ENCODE measurements at regions not wholly inside any gene's neighbourhood (a gene's known extent, or its start where the extent isn't known, plus 50 kb on each side); places are given as distances from the start of the nearest gene placed in this dataset.

GRCh38 chr1:73772941-73773340 is 425.0 kb downstream of the LRRIQ3 start:
- no peaks in the 10 kb centered on the region for H3K27me3 ChIP-seq (ENCODE audit: insufficient read depth, low read length, poor library complexity)
- no peaks in the 10 kb centered on the region for H3K79me2 ChIP-seq (ENCODE audit: insufficient read depth, low read length)
- no peak for TF ChIP-seq EZH2 (IDR thresholded peaks at IDR 0.05; ENCODE audit: borderline replicate concordance, low read depth, low read length, severe bottlenecking)
- TF ChIP-seq, protein P1, sequence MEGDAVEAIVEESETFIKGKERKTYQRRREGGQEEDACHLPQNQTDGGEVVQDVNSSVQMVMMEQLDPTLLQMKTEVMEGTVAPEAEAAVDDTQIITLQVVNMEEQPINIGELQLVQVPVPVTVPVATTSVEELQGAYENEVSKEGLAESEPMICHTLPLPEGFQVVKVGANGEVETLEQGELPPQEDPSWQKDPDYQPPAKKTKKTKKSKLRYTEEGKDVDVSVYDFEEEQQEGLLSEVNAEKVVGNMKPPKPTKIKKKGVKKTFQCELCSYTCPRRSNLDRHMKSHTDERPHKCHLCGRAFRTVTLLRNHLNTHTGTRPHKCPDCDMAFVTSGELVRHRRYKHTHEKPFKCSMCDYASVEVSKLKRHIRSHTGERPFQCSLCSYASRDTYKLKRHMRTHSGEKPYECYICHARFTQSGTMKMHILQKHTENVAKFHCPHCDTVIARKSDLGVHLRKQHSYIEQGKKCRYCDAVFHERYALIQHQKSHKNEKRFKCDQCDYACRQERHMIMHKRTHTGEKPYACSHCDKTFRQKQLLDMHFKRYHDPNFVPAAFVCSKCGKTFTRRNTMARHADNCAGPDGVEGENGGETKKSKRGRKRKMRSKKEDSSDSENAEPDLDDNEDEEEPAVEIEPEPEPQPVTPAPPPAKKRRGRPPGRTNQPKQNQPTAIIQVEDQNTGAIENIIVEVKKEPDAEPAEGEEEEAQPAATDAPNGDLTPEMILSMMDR (IDR thresholded peaks at IDR 0.05; ENCODE audit: borderline replicate concordance, extremely low read depth, low read length, poor library complexity, severe bottlenecking), result no peak
- H4K20me1 ChIP-seq (ENCODE audit: insufficient read depth, low read length), result no peaks in the 10 kb centered on the region
- no peak overlapping the region for H3K4me2 ChIP-seq (ENCODE audit: insufficient read depth, low read length)
- H3K27ac ChIP-seq (ENCODE audit: low read length), result no peak overlapping the region
- H3K9ac ChIP-seq (ENCODE audit: low read depth, low read length), result no peak overlapping the region
- DNase-seq, result no peak
- H3K9me3 ChIP-seq (ENCODE audit: insufficient read depth, low read length, severe bottlenecking), result peaks cover 4% of the 10 kb centered on the region
- H3K4me1 ChIP-seq (ENCODE audit: insufficient read depth, low read length), result no peaks in the 10 kb centered on the region
- no peak for ATAC-seq (ENCODE audit: insufficient read depth, low read depth)
- H3K4me3 ChIP-seq (ENCODE audit: low read depth in 1 of 2, low read length in 2 of 2), result no peak overlapping the region
- H2AFZ ChIP-seq (ENCODE audit: low read depth, low read length), result no peak overlapping the region
- no peaks in the 10 kb centered on the region for H3K36me3 ChIP-seq (ENCODE audit: insufficient read depth, low read length)

DNA sequence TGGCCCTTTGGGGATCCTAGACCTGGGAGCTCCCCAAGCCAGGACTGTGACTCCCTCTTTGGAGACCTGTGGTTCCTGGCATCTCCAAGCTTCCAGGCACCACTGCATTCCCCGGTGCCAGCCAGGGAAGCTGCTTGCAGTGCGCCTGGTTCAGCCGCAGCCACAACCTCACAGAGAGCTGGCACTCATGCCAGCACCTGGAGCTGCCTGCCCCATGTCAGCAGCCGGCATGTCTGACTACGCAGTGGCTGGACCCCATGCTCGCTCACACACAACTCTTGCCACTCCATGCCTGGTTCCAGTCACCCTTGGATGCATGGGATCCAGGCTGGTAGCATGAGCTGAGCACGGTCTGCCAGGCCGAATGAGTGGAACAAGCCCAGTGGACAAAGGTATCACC is 426.6 kb downstream of the LRRIQ3 start:
- Histone ChIP-seq H3K9me3 (ENCODE audit: insufficient read depth, low read length, severe bottlenecking) (peaks cover 4% of the 10 kb centered on the region), H2AFZ (ENCODE audit: low read depth, low read length) (no peak overlapping the region)

DNA sequence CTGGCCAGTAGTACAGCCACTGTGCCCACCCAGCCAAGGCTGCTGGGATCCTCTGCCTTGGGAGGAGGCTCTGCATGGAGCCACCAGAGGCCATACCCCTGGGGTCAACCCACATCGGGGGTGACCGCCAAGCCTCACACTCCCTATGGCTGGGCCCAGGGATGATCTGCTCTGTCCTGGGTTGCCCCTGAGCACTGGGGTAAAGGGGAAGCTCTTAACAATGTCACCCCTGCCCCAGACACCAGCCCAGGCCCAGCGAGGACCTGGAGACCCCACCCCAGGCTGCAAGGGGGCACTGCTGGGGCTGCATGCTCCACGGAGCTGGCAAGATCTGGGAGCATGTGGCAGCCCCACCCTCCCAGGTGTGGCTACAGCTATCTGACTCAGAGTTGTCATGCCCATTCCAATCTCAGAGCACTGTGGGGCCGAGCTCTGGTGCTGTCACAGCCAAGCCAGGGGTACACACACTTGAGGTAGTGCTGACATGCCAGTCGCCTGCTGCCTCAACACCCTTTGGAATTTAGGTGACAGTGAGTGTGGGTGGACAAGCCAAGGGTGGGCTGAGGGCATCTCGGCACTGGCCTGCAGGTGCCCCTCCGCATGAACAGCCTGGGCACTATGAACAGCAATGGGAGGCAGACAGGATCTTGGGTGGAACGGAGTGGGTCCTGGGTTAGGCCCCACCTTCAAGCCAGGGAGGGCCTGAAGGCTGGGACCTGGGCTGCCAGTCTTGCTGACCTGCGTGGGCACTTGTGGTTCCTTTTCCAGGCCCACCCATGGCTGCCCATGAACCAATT is 427.7 kb downstream of the LRRIQ3 start:
- Histone ChIP-seq H3K9me3 (ENCODE audit: insufficient read depth, low read length, severe bottlenecking) (peaks cover 4% of the 10 kb centered on the region), H3K27ac (ENCODE audit: low read length) (no peak overlapping the region), H3K4me2 (ENCODE audit: insufficient read depth, low read length) (no peak overlapping the region), H4K20me1 (ENCODE audit: insufficient read depth, low read length) (no peaks in the 10 kb centered on the region), H2AFZ (ENCODE audit: low read depth, low read length) (no peak overlapping the region), H3K27me3 (ENCODE audit: insufficient read depth, low read length, poor library complexity) (no peaks in the 10 kb centered on the region), H3K36me3 (ENCODE audit: insufficient read depth, low read length) (no peaks in the 10 kb centered on the region), H3K4me1 (ENCODE audit: insufficient read depth, low read length) (no peaks in the 10 kb centered on the region), H3K4me3 (ENCODE audit: low read depth in 1 of 2, low read length in 2 of 2) (no peak overlapping the region), H3K79me2 (ENCODE audit: insufficient read depth, low read length) (no peaks in the 10 kb centered on the region), H3K9ac (ENCODE audit: low read depth, low read length) (no peak overlapping the region)
- ATAC-seq (ENCODE audit: insufficient read depth, low read depth) (no peak), DNase-seq (no peak)
- no peak for TF ChIP-seq EZH2 (IDR thresholded peaks at IDR 0.05; ENCODE audit: borderline replicate concordance, low read depth, low read length, severe bottlenecking)
- TF ChIP-seq, protein P1 (IDR thresholded peaks at IDR 0.05; ENCODE audit: borderline replicate concordance, extremely low read depth, low read length, poor library complexity, severe bottlenecking), result no peak

More for the DNA sequence above, 426.6 kb downstream of the LRRIQ3 start:
- H3K36me3 ChIP-seq (ENCODE audit: insufficient read depth, low read length), result no peaks in the 10 kb centered on the region
- no peak overlapping the region for H3K9ac ChIP-seq (ENCODE audit: low read depth, low read length)
- DNase-seq (no peak), ATAC-seq (ENCODE audit: insufficient read depth, low read depth) (no peak)
- no peak for TF ChIP-seq EZH2 (IDR thresholded peaks at IDR 0.05; ENCODE audit: borderline replicate concordance, low read depth, low read length, severe bottlenecking)
- TF ChIP-seq, protein P1 (IDR thresholded peaks at IDR 0.05; ENCODE audit: borderline replicate concordance, extremely low read depth, low read length, poor library complexity, severe bottlenecking), result no peak
- no peak overlapping the region for H3K4me3 ChIP-seq (ENCODE audit: low read depth in 1 of 2, low read length in 2 of 2)
- H3K27me3 ChIP-seq (ENCODE audit: insufficient read depth, low read length, poor library complexity), result no peaks in the 10 kb centered on the region
- no peaks in the 10 kb centered on the region for H3K79me2 ChIP-seq (ENCODE audit: insufficient read depth, low read length)
- no peaks in the 10 kb centered on the region for H3K4me1 ChIP-seq (ENCODE audit: insufficient read depth, low read length)
- no peak overlapping the region for H3K27ac ChIP-seq (ENCODE audit: low read length)
- H3K4me2 ChIP-seq (ENCODE audit: insufficient read depth, low read length), result no peak overlapping the region
- H4K20me1 ChIP-seq (ENCODE audit: insufficient read depth, low read length), result no peaks in the 10 kb centered on the region
